ENCODE measurements at regions not wholly inside any gene's neighbourhood (a gene's known extent, or its start where the extent isn't known, plus 50 kb on each side); places are given as distances from the start of the nearest gene placed in this dataset.
A peak's percentile ranks its signal among the peaks of the same experiment; 100 is the strongest.
"Not testable (repeated sequence)": the region's sequence is repeated elsewhere in the genome, so short reads cannot be mapped to it uniquely, and the experiment has no call there.

DNA sequence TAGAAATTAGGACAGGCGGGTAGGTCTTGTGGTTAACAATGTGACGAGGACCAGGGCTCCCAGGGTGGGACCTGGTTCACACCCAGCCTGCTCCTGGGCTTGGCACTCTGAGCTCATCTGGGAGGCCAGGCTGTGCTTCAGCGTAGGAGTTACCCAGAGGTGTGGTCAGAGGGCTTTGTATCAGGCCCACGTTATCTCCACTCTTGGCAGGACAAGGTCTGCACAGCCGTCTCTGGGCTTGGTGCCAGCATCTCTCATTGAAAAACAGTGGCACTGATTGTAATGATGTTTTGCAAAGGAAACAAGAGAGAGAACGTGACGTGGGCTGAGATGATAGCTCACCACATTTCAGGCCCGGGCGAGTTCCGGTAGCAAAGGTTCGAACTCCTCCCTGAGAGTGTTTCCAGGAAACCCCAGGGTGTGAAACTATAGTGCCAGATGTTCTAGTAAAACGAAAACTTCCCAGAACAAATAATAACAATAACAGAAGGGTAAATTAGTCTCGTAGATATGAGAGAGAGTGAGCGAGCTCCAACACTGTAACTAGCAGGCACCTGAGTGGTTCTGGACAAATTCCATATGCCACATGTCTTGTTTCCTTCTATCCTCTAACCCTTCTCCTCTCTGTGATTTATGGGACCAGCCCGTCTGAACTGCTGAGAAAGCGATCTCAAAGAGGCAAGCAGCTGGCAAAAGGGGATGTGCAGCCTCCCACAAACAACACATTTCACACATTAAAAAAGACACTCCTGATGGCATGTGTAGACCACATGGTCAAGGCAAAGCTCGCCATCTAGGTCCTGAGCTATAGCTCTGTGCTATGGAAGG lies 227.3 kb downstream of the KTN1 start:
- peak; percentile 72 for DNase-seq

DNA sequence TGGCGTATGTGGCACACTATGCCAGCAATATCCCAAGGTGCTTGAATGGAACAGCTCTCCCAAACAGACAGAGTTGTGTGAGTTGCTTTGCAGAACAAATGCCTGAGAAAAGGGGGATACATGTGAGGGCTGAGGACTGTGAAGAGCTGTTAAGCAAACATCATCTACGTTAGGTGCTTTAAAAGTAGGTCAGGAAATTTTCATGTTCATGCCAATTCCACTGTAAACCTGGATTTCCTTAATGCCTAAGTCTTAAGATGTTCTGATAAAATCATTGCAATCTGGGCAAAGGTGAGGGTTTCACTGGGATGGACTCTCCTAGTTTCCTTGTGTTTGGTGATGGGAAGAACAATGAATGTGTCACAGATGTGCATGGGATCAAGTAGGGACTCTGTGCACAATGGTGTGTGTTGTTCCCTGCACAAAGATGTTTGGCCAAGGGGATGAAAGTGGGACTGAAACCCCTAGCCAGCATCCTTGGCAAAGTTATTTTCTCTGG lies 227.9 kb downstream of the KTN1 start:
- DNase-seq, result no peak

DNA sequence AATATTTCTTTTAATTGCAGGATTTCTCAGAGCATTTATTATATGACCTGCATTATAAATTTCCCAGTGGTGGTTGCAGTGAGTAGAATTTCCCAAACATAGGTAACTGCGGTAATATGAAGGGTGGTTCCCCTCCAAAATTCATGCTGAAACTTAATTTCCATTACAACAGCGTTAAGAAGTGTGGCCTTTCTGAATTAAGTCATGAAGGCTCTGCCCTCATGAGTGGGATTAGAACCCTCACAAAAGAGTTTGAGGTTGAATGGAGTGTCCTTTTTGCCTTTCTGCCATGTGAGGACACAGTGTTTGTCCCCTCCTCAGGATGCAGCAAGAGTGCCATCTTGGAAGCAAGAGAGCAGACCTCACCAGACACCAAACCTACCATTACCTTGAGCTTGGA lies 233.6 kb downstream of the KTN1 start:
- DNase-seq, result no peak

DNA sequence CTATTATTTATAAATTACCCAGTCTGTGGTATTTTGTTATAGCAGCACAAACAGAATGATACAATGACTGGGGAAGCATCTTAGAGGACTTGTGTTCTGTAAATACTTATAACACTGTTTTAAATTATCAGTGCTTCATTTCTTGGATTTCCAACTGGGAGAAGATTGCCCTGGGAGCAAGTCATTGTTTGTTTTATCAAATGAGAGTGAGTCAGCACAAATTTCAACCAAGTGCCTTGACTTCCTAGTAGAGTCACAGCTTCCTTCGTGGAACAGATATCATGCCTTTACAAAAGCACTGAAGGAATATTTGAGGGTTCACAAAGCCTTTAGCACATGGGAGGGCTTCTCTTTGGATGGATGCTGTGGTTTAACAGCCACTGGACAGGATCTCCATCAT lies 234.1 kb downstream of the KTN1 start:
- no peak for DNase-seq

GRCh38 chr14:55814873-55815272 lies 234.9 kb downstream of the KTN1 start:
- no peak for DNase-seq

GRCh38 chr14:55816225-55816624 lies 236.2 kb downstream of the KTN1 start:
- no peak for DNase-seq

DNA sequence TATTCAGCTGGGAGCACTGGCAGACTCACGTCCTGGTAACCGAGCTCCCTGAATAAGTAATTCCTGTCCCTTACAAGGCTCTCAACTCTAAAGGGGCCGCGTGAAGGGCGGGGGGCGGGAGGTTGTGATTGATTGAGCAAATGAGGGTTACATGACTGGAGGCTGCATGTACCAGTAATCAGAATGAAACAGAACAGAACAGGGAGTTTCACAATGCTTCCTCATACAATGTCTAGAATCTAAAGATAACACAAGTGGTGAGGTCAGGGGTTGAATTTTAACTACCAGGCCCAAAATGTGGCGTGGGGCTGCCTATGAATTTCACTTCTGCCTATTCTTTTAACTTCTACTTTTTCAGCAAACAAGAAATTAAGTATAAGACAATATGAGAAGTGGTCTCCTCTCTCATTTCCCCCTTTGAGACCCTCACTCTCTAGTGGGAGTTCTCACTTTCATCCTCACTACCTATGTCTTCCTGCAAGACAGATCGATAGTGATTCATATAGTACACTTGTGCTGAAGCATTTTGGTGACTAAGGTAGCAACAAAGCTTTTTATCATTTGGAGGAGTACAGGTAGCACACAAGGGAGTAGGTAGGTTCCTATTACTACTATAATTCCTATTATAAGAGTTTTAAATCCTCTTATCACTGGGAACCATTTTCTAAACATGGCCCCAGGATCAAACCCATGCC lies 239.8 kb downstream of the KTN1 start:
- DNase-seq, result no peak

DNA sequence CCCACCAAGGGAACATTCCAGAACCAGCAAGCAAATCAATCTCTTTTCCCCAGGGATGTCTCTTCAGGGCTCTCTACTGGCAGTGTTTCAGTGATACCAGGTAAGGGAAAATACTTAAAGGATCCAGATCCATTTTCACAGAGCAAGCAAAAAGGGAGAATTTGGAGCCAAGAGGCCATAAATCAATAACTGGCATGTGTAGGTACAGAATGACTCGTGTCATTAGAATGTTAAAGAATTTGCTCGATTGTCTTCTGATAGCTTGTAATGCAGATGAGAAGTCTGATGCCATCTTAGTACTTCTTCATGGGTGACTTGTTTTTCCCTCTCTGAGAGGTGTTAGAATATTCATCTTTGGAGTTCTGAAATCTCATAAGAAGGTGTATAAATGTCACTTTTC lies 242.9 kb downstream of the KTN1 start:
- DNase-seq, result no peak

- DNase-seq, result no peak
These were observed 252.3 kb downstream of the KTN1 start for GRCh38 chr14:55832122-55832911.

GRCh38 chr14:55832974-55833373 lies 253.0 kb downstream of the KTN1 start:
- DNase-seq, result no peak

- no peak for DNase-seq
These were observed 254.4 kb downstream of the KTN1 start for GRCh38 chr14:55834390-55834789.

DNA sequence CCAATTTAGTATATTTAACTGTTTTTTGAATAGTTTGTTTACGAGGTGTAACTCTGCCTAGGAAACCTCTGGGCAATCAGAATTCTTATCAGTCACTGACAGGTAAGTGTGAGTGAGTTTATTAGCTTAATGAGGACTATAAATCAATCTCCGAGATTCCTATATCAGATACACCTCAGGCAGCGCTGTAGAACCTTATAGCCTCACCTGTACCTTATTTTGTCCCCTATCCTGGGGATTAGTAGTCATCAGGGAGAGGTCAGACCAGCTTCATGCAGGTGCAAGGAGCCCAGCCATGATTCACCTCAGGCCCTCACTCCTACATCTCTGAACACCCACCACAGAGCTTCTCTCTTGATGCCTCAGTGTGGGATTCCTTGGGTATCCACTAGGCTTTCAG lies 256.0 kb downstream of the KTN1 start:
- DNase-seq, result no peak

DNA sequence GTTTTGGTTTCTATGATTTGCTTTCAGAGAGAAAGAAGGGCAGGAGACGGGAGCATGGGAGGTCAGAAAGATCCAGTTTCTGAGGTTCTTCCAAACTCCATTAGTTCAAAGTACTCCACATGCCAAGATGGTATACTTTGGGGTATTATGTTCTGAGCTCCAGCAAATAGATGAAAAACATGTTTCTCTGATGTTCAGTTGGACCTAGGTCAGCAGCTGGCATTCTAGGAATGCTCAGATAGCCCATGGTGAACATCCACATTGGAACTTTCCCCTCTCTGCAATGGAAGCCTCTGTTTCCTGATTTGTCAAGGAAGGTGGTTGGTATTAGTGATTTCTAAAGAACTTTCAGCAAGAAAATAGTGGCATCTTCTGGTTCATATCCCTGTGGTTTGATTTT lies 257.5 kb downstream of the KTN1 start:
- no peak for DNase-seq

- no peak for DNase-seq
These were observed 258.6 kb downstream of the KTN1 start for GRCh38 chr14:55838529-55839052.

DNA sequence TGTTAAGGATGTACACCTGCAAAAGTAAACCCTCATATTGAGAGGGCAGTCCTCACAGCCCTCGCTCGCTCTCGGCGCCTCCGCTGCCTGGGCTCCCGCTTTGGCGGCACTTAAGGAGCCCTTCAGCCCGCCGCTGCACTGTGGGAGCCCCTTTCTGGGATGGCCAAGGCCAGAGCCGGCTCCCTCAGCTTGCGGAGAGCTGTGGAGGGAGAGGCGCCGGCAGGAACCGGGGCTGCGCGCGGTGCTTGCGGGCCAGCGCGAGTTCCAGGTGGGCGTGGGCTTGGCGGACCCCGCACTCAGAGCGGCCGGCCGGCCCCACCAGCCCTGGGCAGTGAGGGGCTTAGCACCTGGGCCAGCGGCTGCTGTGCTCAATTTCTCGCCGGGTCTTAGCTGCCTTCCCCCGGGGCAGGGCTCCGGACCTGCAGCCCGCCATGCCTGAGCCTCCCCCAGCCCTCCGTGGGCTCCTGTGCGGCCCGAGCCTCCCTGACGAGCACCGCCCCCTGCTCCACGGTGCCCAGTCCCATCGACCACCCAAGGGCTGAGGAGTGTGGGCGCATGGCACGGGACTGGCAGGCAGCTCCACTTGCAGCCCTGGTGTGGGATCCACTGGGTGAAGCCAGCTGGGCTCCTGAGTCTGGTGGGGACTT lies 259.4 kb downstream of the KTN1 start:
- DNase-seq, result not testable (repeated sequence)

- no peak for DNase-seq
These were observed 260.8 kb downstream of the KTN1 start for GRCh38 chr14:55840821-55841220.

DNA sequence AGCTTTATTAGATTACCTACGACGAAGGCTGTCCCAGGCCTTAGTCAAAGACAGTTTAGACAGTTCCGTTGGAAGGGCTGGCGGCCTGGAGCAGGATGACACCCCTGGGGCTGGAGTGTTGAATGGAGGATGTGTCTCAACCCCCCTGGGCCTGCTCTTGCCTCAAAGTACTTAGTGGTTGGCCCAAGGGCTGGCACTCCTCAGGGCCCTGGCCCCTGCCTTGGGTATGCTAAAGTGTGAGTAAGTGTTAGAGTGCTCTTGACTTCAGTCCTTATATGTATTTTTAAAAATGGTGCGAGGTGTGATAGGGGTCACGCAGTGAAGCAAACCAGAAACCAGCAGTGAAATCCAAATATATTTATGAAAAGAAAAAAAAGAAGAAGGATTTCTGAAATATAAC lies 261.6 kb downstream of the KTN1 start:
- no peak for DNase-seq

- DNase-seq, result no peak
These were observed 263.9 kb downstream of the KTN1 start for GRCh38 chr14:55843718-55844403.

DNA sequence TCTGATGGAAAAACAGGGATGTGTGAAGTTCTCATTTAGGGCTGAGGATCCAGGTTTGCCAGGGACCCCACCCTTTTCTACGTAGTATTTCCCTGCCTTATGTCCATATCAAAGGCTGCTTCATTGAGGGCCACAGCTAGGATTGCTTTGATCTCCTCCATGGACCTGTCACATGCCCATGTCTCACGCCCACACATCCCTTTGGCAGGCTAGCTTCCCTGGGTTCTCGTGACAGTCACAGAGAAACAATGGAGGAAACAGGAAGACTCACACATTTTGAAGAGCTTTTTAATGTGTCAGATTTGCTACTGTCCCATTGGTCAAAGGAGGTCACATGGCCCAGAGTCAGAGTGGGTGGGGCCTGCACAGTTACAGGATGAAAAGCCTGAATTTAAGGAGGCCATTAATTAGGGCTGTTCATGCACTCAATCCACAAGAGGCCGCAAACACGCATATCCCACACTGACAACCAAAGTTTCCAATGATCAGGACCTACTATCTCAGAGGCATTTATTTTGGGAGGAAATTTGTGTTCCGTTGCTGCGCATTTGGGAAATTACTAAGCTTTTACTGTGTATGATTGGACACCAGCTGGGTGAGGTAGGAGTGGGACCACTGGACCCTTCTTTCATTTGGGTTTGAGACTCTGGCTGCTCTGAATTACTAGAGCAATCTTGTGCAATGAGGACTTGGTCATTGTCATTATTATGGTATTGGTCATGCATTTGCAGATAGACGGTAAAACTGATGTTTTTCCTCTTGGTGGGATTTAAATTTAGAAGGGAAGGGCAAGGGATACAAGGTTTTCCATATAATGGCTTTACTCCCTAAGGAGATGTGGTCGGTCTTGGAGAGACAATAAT lies 266.2 kb downstream of the KTN1 start:
- no peak for DNase-seq

DNA sequence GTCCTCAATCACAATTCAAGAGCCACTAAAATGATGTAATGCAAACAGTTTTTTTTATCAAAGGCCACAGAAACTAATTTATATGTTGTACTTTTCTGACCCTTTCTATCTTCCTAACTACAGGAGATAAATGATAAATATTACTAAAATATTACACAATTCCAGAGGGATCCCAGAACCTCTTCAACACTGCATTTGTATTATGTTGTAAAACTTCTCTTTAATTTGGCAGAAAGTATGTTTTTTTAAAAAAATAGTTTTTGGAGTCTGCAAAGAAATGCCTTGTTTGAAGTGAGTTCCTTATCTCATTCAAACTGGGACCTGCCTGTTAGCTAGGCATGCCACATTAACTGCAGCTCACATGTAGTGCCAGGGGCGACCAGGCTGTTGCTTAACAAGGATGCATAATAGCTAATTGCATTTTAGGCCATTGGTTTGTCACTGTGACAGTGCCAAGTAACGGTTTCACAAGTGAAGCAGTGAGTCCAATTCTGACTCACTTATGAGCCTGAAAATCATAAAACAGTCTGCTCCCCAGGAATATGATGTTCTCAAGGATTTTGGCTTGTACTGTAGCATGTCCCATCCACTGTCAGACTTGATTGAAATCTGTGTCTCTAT lies 266.9 kb downstream of the KTN1 start:
- DNase-seq, result no peak

- DNase-seq, result no peak
These were observed 267.8 kb downstream of the KTN1 start for GRCh38 chr14:55847766-55848165.

Data from right hindlimb (tissue), 1 donor.